ENCODE measurements at regions not wholly inside any gene's neighbourhood (a gene's known extent, or its start where the extent isn't known, plus 50 kb on each side); places are given as distances from the start of the nearest gene placed in this dataset.
"Not testable (repeated sequence)": the region's sequence is repeated elsewhere in the genome, so short reads cannot be mapped to it uniquely, and the experiment has no call there.

- H3K27ac ChIP-seq = no peak overlapping the region
- TF ChIP-seq ZFX (IDR thresholded peaks at IDR 0.05; ENCODE audit: borderline replicate concordance) (no peak), CTCF (IDR thresholded peaks at IDR 0.05) (no peak)
These were observed 165.0 kb upstream of the CTSO start for GRCh38 chr4:156118507-156119220.

- no peak for TF ChIP-seq CTCF (IDR thresholded peaks at IDR 0.05)
- no peak for TF ChIP-seq ZFX (IDR thresholded peaks at IDR 0.05; ENCODE audit: borderline replicate concordance)
- H3K27ac ChIP-seq = no peak overlapping the region
These were observed 164.1 kb upstream of the CTSO start for GRCh38 chr4:156117743-156118142.

- TF ChIP-seq CTCF (IDR thresholded peaks at IDR 0.05) (no peak), ZFX (IDR thresholded peaks at IDR 0.05; ENCODE audit: borderline replicate concordance) (no peak)
- H3K27ac ChIP-seq = no peak overlapping the region
These were observed 163.3 kb upstream of the CTSO start for GRCh38 chr4:156116991-156117390.

GRCh38 chr4:156113138-156113765 is 159.6 kb upstream of the CTSO start:
- TF ChIP-seq ZFX (IDR thresholded peaks at IDR 0.05; ENCODE audit: borderline replicate concordance) (no peak), CTCF (IDR thresholded peaks at IDR 0.05) (peak; percentile 42)

GRCh38 chr4:156111686-156112085 is 158.0 kb upstream of the CTSO start:
- TF ChIP-seq ZFX (IDR thresholded peaks at IDR 0.05; ENCODE audit: borderline replicate concordance) (no peak), CTCF (IDR thresholded peaks at IDR 0.05) (no peak)
- H3K27ac ChIP-seq = no peak overlapping the region

More at GRCh38 chr4:156113138-156113765, 159.6 kb upstream of the CTSO start:
- H3K27ac ChIP-seq = no peak overlapping the region

GRCh38 chr4:156109943-156110900 is 156.6 kb upstream of the CTSO start:
- H3K27ac ChIP-seq = no peak overlapping the region
- TF ChIP-seq ZFX (IDR thresholded peaks at IDR 0.05; ENCODE audit: borderline replicate concordance) = no peak
- TF ChIP-seq CTCF (IDR thresholded peaks at IDR 0.05) = peak; percentile 10; the same call in 1 of the 2 replicates

- H3K27ac ChIP-seq = not testable (repeated sequence)
These were observed 155.4 kb upstream of the CTSO start for GRCh38 chr4:156109087-156109486.

All from 22Rv1 (cell line).